ENCODE measurements at regions not wholly inside any gene's neighbourhood (a gene's known extent, or its start where the extent isn't known, plus 50 kb on each side); places are given as distances from the start of the nearest gene placed in this dataset.

- Histone ChIP-seq H2BK20ac (ENCODE audit: low read depth, low read length) (no peak overlapping the region), H4K5ac (ENCODE audit: low read depth, low read length) (no peak overlapping the region), H3K14ac (replicated peaks; ENCODE audit: low read depth, low read length) (no peak overlapping the region), H4K20me1 (ENCODE audit: insufficient read depth, low read length) (no peaks in the 10 kb centered on the region), H4K91ac (ENCODE audit: insufficient read depth, low read depth, low read length) (no peak overlapping the region), H2AK5ac (ENCODE audit: low read depth, low read length) (no peak overlapping the region), H3K9me3 (ENCODE audit: control insufficient read depth, insufficient read depth, low read length) (0 out of 2 replicates have a peak, but pooled peaks cover 1% of the 10 kb centered on the region), H3K27ac (ENCODE audit: insufficient read depth, low read length) (no peak overlapping the region), H2AFZ (replicated peaks; ENCODE audit: low read length, poor library complexity) (no peak overlapping the region), H4K8ac (ENCODE audit: low read depth in 2 of 2, low read length in 2 of 2) (no peak overlapping the region), H3K23ac (ENCODE audit: low read depth, low read length) (no peak overlapping the region), H3K4me2 (ENCODE audit: low read depth, low read length) (no peak overlapping the region), H3K4ac (ENCODE audit: low read depth, low read length) (no peak overlapping the region), H2AK9ac (replicated peaks; ENCODE audit: low read depth, low read length, poor library complexity) (no peak overlapping the region), H3K79me1 (ENCODE audit: low read depth in 1 of 2, low read length in 2 of 2) (no peaks in the 10 kb centered on the region), H3K27me3 (ENCODE audit: control insufficient read depth, insufficient read depth, low read length) (no peaks in the 10 kb centered on the region), H3K4me1 (ENCODE audit: control insufficient read depth, insufficient read depth, low read length) (no peaks in the 10 kb centered on the region), H2BK120ac (ENCODE audit: low read depth, low read length) (no peak overlapping the region), H3K9me1 (ENCODE audit: insufficient read depth, low read length) (no peaks in the 10 kb centered on the region), H3K36me3 (ENCODE audit: control insufficient read depth, insufficient read depth, low read length) (no peaks in the 10 kb centered on the region), H2BK5ac (ENCODE audit: low read depth, low read length, poor library complexity, severe bottlenecking) (no peak overlapping the region), H3K18ac (ENCODE audit: low read depth, low read length) (no peak overlapping the region), H2BK15ac (ENCODE audit: low read depth, low read length) (no peak overlapping the region), H3K56ac (ENCODE audit: extremely low read depth, insufficient read depth, low read length) (no peak overlapping the region), H3K4me3 (ENCODE audit: insufficient read depth, low read depth, low read length) (no peak overlapping the region), H3K9ac (ENCODE audit: low read depth, low read length) (no peak overlapping the region)
- CTCF ChIA-PET, result no interaction called here
- intact Hi-C loops (cut with micrococcal nuclease), result no loop called here
- dilution Hi-C loops (cut with HindIII; ENCODE audit: low sequenced_read_pairs, unreplicated experiment), result no loop called here
- no peak for DNase-seq
- no CpG with 5 or more reads among the region's 2 CpGs for WGBS, 2 experiments (ENCODE audit: extremely low coverage in 2 of 2, insufficient read length in 1 of 2)
- BruUV-seq (replicated peaks), result no TSS peak
- POLR2A ChIA-PET (ENCODE audit: unreplicated experiment), result no interaction called here
- in situ Hi-C loops (cut with MboI; ENCODE audit: low sequenced_read_pairs), result no loop called here
- no peak for TF ChIP-seq RCOR1 (IDR thresholded peaks at IDR 0.05; ENCODE audit: insufficient replicate concordance, low read length)
- TF ChIP-seq CHD1 (IDR thresholded peaks at IDR 0.05; ENCODE audit: low read depth, low read length), result no peak
- no peak for TF ChIP-seq RAD21 (IDR thresholded peaks at IDR 0.05; ENCODE audit: low read length)
- TF ChIP-seq, protein P1, sequence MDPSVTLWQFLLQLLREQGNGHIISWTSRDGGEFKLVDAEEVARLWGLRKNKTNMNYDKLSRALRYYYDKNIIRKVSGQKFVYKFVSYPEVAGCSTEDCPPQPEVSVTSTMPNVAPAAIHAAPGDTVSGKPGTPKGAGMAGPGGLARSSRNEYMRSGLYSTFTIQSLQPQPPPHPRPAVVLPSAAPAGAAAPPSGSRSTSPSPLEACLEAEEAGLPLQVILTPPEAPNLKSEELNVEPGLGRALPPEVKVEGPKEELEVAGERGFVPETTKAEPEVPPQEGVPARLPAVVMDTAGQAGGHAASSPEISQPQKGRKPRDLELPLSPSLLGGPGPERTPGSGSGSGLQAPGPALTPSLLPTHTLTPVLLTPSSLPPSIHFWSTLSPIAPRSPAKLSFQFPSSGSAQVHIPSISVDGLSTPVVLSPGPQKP (IDR thresholded peaks at IDR 0.05; ENCODE audit: borderline replicate concordance, low read depth, low read length), result no peak
- TF ChIP-seq CTCF (conservative IDR thresholded peaks at IDR 0.05; ENCODE audit: low read depth, low read length), result no peak
- TF ChIP-seq, protein P2, sequence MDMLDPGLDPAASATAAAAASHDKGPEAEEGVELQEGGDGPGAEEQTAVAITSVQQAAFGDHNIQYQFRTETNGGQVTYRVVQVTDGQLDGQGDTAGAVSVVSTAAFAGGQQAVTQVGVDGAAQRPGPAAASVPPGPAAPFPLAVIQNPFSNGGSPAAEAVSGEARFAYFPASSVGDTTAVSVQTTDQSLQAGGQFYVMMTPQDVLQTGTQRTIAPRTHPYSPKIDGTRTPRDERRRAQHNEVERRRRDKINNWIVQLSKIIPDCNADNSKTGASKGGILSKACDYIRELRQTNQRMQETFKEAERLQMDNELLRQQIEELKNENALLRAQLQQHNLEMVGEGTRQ (IDR thresholded peaks at IDR 0.05; ENCODE audit: low read depth, low read length), result no peak
- TF ChIP-seq MAZ (IDR thresholded peaks at IDR 0.05; ENCODE audit: borderline replicate concordance, low read depth, low read length), result no peak
- TF ChIP-seq RFX5 (IDR thresholded peaks at IDR 0.05; ENCODE audit: low read depth, low read length), result no peak
- no peak for TF ChIP-seq CEBPB (IDR thresholded peaks at IDR 0.05; ENCODE audit: low read depth, low read length)
- no peak for TF ChIP-seq NFE2L2 (IDR thresholded peaks at IDR 0.05; ENCODE audit: low read depth, low read length)
- TF ChIP-seq MXI1 (IDR thresholded peaks at IDR 0.05; ENCODE audit: borderline replicate concordance, low read depth, low read length), result no peak
- no peak for TF ChIP-seq MAFK (IDR thresholded peaks at IDR 0.05; ENCODE audit: low read depth, low read length)
- no peak for TF ChIP-seq FOS (IDR thresholded peaks at IDR 0.05; ENCODE audit: low read depth, low read length)
- no peak for TF ChIP-seq BHLHE40 (IDR thresholded peaks at IDR 0.05; ENCODE audit: low read depth, low read length)
- ATAC-seq (ENCODE audit: low read depth), result no peak
These were observed 502.2 kb upstream of the OLFM3 start for GRCh38 chr1:102498929-102499328.
